ENCODE measurements at regions not wholly inside any gene's neighbourhood (a gene's known extent, or its start where the extent isn't known, plus 50 kb on each side); places are given as distances from the start of the nearest gene placed in this dataset.

DNA sequence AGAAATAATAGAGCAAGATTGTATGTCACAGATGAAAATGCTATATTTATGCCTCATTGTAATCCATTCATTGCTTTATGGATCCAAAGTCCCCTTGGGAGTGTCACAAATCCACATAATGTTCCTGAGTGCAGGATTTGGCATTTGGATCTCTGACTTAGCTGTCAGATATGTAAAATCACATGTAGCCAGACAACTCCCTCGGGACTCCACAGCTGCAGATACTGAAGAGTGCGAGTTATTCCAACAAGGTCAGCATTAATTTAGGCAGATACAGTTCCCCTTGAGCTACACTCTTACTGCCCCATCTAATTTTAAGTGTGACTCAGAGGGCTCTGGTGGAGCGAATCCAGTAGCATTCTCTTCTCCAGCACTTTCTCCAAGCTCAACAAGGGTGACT, 433.2 kb downstream of the CD83 start:
- TF ChIP-seq POLR2A (IDR thresholded peaks at IDR 0.05) (no peak), EP300 (IDR thresholded peaks at IDR 0.05) (no peak), POLR2AphosphoS5 (IDR thresholded peaks at IDR 0.05) (no peak)
- TF ChIP-seq, protein P1, sequence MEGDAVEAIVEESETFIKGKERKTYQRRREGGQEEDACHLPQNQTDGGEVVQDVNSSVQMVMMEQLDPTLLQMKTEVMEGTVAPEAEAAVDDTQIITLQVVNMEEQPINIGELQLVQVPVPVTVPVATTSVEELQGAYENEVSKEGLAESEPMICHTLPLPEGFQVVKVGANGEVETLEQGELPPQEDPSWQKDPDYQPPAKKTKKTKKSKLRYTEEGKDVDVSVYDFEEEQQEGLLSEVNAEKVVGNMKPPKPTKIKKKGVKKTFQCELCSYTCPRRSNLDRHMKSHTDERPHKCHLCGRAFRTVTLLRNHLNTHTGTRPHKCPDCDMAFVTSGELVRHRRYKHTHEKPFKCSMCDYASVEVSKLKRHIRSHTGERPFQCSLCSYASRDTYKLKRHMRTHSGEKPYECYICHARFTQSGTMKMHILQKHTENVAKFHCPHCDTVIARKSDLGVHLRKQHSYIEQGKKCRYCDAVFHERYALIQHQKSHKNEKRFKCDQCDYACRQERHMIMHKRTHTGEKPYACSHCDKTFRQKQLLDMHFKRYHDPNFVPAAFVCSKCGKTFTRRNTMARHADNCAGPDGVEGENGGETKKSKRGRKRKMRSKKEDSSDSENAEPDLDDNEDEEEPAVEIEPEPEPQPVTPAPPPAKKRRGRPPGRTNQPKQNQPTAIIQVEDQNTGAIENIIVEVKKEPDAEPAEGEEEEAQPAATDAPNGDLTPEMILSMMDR (IDR thresholded peaks at IDR 0.05) = no peak
